HG02870 (cell line): ENCODE measurements at regions not wholly inside any gene's neighbourhood (a gene's known extent, or its start where the extent isn't known, plus 50 kb on each side); places are given as distances from the start of the nearest gene placed in this dataset.
A peak's percentile ranks its signal among the peaks of the same experiment; 100 is the strongest.
"Not testable (repeated sequence)": the region's sequence is repeated elsewhere in the genome, so short reads cannot be mapped to it uniquely, and the experiment has no call there.

Source experiments
- ATAC-seq: cut with Tn5 transposase; IDR thresholded peaks from one replicate; pipeline ENCODE4 v1.9.1; 2021; ENCODE audit warnings: mild to moderate bottlenecking, moderate library complexity; ENCODE audit not compliant: unreplicated experiment

- no peak for ATAC-seq
These were observed 452.1 kb upstream of the RPS6KA3 start for GRCh38 chrX:20718592-20719380.

- no peak for ATAC-seq
These were observed 448.5 kb upstream of the RPS6KA3 start for GRCh38 chrX:20715176-20715575.

- no peak for ATAC-seq
These were observed 446.1 kb upstream of the RPS6KA3 start for GRCh38 chrX:20712811-20713210.

- ATAC-seq, result no peak
These were observed 444.7 kb upstream of the RPS6KA3 start for GRCh38 chrX:20711366-20711765.

- ATAC-seq, result no peak
These were observed 426.4 kb upstream of the RPS6KA3 start for GRCh38 chrX:20693078-20693477.

- ATAC-seq, result no peak
These were observed 419.5 kb upstream of the RPS6KA3 start for GRCh38 chrX:20686256-20686655.

GRCh38 chrX:20685652-20686051 lies 418.9 kb upstream of the RPS6KA3 start:
- no peak for ATAC-seq

- ATAC-seq, result no peak
These were observed 415.0 kb upstream of the RPS6KA3 start for GRCh38 chrX:20681683-20682082.

- no peak for ATAC-seq
These were observed 414.3 kb upstream of the RPS6KA3 start for GRCh38 chrX:20680998-20681397.

- no peak for ATAC-seq
These were observed 405.8 kb upstream of the RPS6KA3 start for GRCh38 chrX:20672476-20672875.

GRCh38 chrX:20671746-20672145 lies 405.0 kb upstream of the RPS6KA3 start:
- ATAC-seq, result not testable (repeated sequence)

- ATAC-seq, result no peak
These were observed 403.9 kb upstream of the RPS6KA3 start for GRCh38 chrX:20670611-20671010.

GRCh38 chrX:20668550-20668949 lies 401.8 kb upstream of the RPS6KA3 start:
- peak; percentile 63 for ATAC-seq

- no peak for ATAC-seq
These were observed 399.6 kb upstream of the RPS6KA3 start for GRCh38 chrX:20666331-20666730.

GRCh38 chrX:20665481-20665880 lies 398.8 kb upstream of the RPS6KA3 start:
- ATAC-seq, result no peak

GRCh38 chrX:20664774-20665173 lies 398.1 kb upstream of the RPS6KA3 start:
- no peak for ATAC-seq

GRCh38 chrX:20664131-20664530 lies 397.4 kb upstream of the RPS6KA3 start:
- no peak for ATAC-seq

- ATAC-seq, result no peak
These were observed 396.6 kb upstream of the RPS6KA3 start for GRCh38 chrX:20663336-20663735.

- ATAC-seq, result no peak
These were observed 390.0 kb upstream of the RPS6KA3 start for GRCh38 chrX:20656721-20657120.

GRCh38 chrX:20654596-20655106 lies 387.9 kb upstream of the RPS6KA3 start:
- ATAC-seq, result no peak

GRCh38 chrX:20653070-20653469 lies 386.4 kb upstream of the RPS6KA3 start:
- ATAC-seq, result no peak

- ATAC-seq, result no peak
These were observed 375.2 kb upstream of the RPS6KA3 start for GRCh38 chrX:20641954-20642353.

GRCh38 chrX:20639115-20639514 lies 372.4 kb upstream of the RPS6KA3 start:
- ATAC-seq, result no peak
